AG09319 (cell line): ENCODE measurements at regions not wholly inside any gene's neighbourhood (a gene's known extent, or its start where the extent isn't known, plus 50 kb on each side); places are given as distances from the start of the nearest gene placed in this dataset.
"Not testable (repeated sequence)": the region's sequence is repeated elsewhere in the genome, so short reads cannot be mapped to it uniquely, and the experiment has no call there.

Experiments
- DNase-seq: peaks from one replicate; pipeline ENCODE4 v3.0.0-alpha.2; 2010; ENCODE audit warnings: low read depth; ENCODE audit errors: extremely low read depth
- TF ChIP-seq, protein P1 (sequence below): IDR thresholded peaks from 2 replicates; pipeline ENCODE4 v1.5.1; 2011; ENCODE audit warnings: low read depth, mild to moderate bottlenecking, inconsistent platforms, low read length, moderate library complexity

DNA sequence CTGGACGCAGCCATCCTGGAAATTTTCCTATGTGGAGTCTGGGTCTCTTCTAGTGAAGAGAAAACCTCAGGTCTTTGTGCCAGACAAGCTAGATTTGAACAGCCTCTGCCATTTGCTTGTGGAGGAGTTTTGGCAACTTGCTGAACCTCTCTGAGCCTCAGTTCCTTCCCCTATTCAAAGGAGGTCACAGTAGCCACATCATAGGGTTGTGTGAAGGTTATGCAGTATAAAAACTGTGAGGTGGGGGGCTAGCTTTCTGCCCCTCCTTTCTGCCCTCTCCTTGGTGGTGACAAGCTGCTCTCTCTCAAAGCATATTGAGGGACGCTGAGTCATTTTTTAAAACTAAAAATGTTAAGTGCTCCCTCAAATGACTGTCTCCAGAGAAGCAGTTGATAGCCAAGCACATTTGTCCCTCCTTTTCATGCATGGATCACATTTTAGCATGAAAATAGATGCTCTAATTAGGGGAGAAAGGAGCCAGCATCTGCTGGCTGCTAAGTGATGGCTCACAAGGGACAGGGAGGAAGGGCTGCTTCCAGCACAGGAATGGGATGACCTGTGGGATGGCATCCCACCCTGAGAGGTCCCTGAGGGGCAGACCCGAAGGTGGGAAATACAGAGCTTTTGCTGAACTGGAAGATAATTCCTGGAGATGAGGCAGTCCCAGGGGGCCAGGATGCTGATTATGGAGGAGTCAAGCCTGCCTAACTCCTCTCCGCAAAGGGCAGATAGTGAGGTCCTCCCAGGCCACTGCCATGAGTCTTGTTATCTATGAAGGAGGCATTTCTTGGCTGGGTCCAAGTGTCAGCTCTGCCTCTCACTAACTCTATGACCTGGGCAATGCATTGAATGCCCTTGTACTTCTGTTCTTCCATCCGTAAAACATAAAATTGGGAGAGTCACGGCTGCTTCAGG, 218.8 kb downstream of the RAB11FIP4 start:
- no peak for DNase-seq
- TF ChIP-seq, protein P1, sequence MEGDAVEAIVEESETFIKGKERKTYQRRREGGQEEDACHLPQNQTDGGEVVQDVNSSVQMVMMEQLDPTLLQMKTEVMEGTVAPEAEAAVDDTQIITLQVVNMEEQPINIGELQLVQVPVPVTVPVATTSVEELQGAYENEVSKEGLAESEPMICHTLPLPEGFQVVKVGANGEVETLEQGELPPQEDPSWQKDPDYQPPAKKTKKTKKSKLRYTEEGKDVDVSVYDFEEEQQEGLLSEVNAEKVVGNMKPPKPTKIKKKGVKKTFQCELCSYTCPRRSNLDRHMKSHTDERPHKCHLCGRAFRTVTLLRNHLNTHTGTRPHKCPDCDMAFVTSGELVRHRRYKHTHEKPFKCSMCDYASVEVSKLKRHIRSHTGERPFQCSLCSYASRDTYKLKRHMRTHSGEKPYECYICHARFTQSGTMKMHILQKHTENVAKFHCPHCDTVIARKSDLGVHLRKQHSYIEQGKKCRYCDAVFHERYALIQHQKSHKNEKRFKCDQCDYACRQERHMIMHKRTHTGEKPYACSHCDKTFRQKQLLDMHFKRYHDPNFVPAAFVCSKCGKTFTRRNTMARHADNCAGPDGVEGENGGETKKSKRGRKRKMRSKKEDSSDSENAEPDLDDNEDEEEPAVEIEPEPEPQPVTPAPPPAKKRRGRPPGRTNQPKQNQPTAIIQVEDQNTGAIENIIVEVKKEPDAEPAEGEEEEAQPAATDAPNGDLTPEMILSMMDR: no peak

DNA sequence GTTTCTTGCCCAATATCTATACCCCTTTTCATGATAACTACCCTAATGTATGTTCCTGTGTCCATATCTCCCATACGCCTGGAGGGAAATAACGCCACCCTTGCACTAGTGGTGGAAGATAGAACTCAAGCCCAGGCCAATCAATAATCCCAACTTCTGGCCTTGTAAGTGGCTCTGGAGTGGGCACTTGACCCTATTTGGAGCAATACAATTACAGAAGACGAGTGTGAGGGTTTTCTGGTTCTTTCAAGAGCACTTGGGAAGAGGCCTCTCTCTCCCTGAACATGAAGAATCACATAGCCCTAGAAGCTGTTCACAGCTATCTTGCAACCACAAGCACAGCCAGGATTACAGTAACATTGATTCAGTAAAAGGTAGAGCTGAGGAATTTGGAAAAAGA, 217.9 kb downstream of the RAB11FIP4 start:
- TF ChIP-seq, protein P1: no peak
- no peak for DNase-seq

DNA sequence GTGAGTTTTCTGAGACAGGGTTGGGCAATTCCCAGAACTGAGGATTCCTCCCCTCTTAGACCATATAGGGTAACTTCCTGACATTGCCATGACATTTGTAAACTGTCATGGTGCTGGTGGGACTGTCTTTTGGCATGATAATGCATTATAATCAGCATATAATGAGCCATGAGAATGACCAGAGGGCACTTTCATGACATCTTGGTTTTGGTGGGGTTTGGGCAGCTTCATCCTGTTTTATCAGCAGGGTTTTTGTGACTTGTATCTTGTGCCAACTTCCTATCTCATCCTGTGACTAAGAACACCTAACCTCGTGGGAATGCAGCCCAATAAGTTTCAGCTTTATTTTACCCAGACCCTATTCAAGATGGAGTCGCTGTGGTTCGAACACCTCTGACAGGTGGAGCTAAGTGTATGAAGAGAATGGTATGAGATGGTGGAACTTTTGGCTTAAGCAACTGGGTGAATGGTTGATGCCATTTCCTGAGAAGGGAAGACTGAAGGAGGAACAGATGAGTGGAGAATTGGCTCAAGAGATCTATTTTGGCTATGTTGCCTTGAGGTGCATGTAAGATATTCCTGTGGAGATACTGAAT, 217.3 kb downstream of the RAB11FIP4 start:
- DNase-seq: no peak

DNA sequence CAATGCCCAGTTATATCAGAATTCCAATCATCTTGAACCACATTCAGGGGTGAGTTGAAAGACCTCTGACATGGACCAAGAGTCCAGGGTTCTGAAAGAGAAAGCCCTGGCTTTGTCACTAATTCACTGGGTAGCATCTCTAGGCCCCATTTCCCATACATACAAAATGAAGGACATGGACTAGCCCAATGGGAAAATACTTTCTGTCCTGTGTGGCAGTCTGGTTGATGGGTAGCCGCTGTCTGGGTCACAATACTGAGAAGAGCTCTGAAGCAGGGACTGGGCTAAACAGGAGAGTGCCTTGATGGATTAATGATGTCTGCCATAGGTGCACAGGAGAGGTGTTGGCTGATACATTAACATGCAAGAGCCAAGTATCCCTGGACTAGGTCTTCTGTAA, 214.3 kb downstream of the RAB11FIP4 start:
- TF ChIP-seq, protein P1: no peak
- no peak for DNase-seq

More for the DNA sequence above, 217.3 kb downstream of the RAB11FIP4 start:
- TF ChIP-seq, protein P1: no peak

DNA sequence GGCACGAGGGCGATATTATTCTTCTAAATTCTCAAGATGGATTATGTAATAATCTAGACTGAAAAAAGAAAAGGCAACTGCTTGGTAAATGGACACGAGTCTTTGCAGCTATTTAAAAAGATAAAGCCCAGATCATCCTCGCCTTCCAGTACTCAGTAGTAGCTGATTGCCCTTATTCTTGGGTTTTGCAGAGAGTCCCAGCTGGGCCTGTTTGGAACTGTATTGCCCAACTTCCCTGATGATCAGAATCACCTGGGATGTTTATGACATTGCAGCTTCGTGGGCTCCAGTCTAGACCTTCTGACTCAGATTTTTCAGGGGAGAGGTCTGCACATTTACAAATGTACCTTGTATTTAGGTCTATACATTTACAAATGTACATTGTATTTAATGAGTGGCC, 213.5 kb downstream of the RAB11FIP4 start:
- TF ChIP-seq, protein P1: no peak
- no peak for DNase-seq

DNA sequence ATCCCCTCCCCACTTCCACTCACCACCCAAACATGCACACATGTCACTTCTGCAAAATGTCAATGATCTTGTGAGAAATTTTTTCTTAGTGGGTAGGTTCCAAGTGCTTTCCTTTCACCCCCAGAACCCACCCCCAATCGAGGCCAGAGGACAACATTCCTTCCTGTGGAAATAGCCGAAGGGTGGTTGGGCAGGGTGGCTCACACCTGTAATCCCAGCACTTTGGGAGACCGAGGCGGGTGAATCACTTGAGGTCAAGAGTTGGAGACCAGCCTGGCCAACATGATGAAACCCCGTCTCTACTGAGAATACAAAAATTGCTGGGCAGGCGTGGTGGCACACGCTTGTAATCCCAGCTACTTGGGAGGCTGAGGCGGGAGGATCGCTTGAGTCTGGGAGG, 208.7 kb downstream of the RAB11FIP4 start:
- DNase-seq: not testable (repeated sequence)

DNA sequence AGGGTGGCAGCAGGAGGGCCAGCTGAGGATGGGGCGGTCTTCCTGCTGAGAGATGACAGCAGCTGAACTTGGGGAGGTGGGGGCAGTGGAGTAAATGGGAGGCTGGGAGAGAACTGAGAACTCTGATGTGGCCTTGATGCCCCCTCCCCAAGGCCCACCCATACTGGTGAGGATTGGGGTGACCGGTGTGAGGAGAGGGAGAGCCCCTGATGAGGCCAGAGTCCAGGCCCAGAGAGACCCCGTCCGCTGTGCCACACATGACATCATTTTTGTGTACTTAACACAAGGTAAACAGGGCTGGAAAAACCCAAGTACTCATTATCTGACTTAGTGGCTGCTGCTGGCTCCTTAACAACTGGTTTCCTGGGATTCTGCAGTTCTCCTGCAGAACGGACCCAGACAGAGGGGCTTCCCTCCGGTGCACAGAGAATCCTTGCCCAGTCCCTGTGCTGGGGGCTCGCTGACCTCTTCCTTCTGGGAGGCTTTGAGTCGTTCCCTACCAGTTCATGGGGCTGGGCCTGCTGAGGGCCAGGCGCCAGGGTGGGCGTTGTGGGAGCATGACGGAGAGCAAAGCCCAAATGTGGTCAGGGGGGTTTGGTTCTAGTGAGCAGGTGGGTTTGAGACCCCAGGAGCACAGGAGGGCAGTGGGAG, 207.6 kb downstream of the RAB11FIP4 start:
- TF ChIP-seq, protein P1: no peak
- no peak for DNase-seq
